ENCODE measurements at regions not wholly inside any gene's neighbourhood (a gene's known extent, or its start where the extent isn't known, plus 50 kb on each side); places are given as distances from the start of the nearest gene placed in this dataset.

GRCh38 chr4:149912000-149912399, 96.4 kb upstream of the IQCM start:
- TF ChIP-seq EZH2 (IDR thresholded peaks at IDR 0.05; ENCODE audit: borderline replicate concordance, control insufficient read depth, low read depth, low read length) = no peak
- no peak for TF ChIP-seq CEBPB (IDR thresholded peaks at IDR 0.05; ENCODE audit: borderline replicate concordance in 1 of 2, low read depth in 2 of 2, low read length in 2 of 2)
- TF ChIP-seq CTCF (IDR thresholded peaks at IDR 0.05 in 2 of 3, conservative IDR thresholded peaks at IDR 0.05 in 1 of 3; ENCODE audit: control insufficient read depth in 2 of 3, extremely low read depth in 1 of 3, insufficient read depth in 1 of 3, low read depth in 3 of 3, low read length in 3 of 3) = no peak
- TF ChIP-seq NFYB (IDR thresholded peaks at IDR 0.05; ENCODE audit: insufficient read depth, low read depth, low read length) = no peak
- TF ChIP-seq BRCA1 (IDR thresholded peaks at IDR 0.05; ENCODE audit: low read depth, low read length) = no peak
- TF ChIP-seq RFX5 (IDR thresholded peaks at IDR 0.05; ENCODE audit: low read depth, low read length) = no peak
- TF ChIP-seq POLR2AphosphoS2 (IDR thresholded peaks at IDR 0.05; ENCODE audit: low read depth, low read length) = no peak
- no peak for TF ChIP-seq RAD21 (IDR thresholded peaks at IDR 0.05; ENCODE audit: insufficient read depth, low read depth, low read length)
- no peak for TF ChIP-seq CREB1 (IDR thresholded peaks at IDR 0.05; ENCODE audit: low read depth)
- TF ChIP-seq ATF2 (IDR thresholded peaks at IDR 0.05; ENCODE audit: low read length) = no peak
- no peak for TF ChIP-seq POLR2AphosphoS5 (IDR thresholded peaks at IDR 0.05; ENCODE audit: low read length)

Measured in GM12878 (cell line).